HEK293 (cell line): ENCODE measurements at regions not wholly inside any gene's neighbourhood (a gene's known extent, or its start where the extent isn't known, plus 50 kb on each side); places are given as distances from the start of the nearest gene placed in this dataset.

ENCODE experiments used
- CTCF ChIA-PET: fragments of 350-600 bp; formaldehyde crosslinking; extraction: SDS; loops from one replicate; lab custom pipeline; 2021; ENCODE audit warnings: antibody characterized with exemption; lab: Yijun Ruan, JAX
- POLR2A ChIA-PET: fragments of 300-600 bp; formaldehyde crosslinking; extraction: SDS; loops from one replicate; lab custom pipeline; 2020; ENCODE audit warnings: antibody characterized with exemption, inconsistent platforms; lab: Yijun Ruan, JAX
- H3K27ac ChIP-seq: fragments of 200-500 bp; sonication (Bioruptor generic); 2 replicates; pipeline ENCODE4 v1.5.1; 2014; ENCODE audit warnings: low read depth, low read length, control low read depth, inconsistent platforms; ENCODE audit errors: extremely low read depth
- H3K36me3 ChIP-seq, 2 experiments: fragments of 200-500 bp in 1 of 2; sonication (Bioruptor generic) in 1 of 2; 1 replicate in 1 of 2; 2 replicates in 1 of 2; pipeline ENCODE4 v1.5.1; 2014 to 2017; ENCODE audit warnings: inconsistent platforms in 2 of 2, low read length in 2 of 2; ENCODE audit not compliant: control insufficient read depth in 2 of 2, insufficient read depth in 1 of 2
- H3K4me1 ChIP-seq: fragments of 200-500 bp; sonication (Bioruptor generic); 2 replicates; pipeline ENCODE4 v1.5.1; 2014; ENCODE audit warnings: mild to moderate bottlenecking, low read length, inconsistent platforms; ENCODE audit not compliant: control insufficient read depth, insufficient read depth
- H3K4me3 ChIP-seq: 2 replicates; pipeline ENCODE4 v1.5.1; 2011; ENCODE audit warnings: low read depth, mild to moderate bottlenecking, control low read depth, low read length, moderate library complexity
- H3K9me3 ChIP-seq: fragments of 200-500 bp; sonication (Bioruptor generic); 2 replicates; pipeline ENCODE4 v1.5.1; 2014; ENCODE audit warnings: low read depth, low read length, inconsistent platforms; ENCODE audit not compliant: control insufficient read depth, insufficient read depth
- AEBP2 ChIP-seq: fragments of 450-650 bp; formaldehyde crosslinking; IDR thresholded peaks from 2 replicates; pipeline ENCODE4 v1.5.1; 2016; ENCODE audit warnings: missing biosample characterization, missing genetic modification characterization, borderline replicate concordance
- HOXD13 ChIP-seq: sonication (generic); formaldehyde crosslinking; IDR thresholded peaks from 2 replicates; pipeline ENCODE4 v1.8.0; 2022; ENCODE audit warnings: missing genetic modification reagents, borderline replicate concordance
- OSR2 ChIP-seq: fragments of 450-650 bp; formaldehyde crosslinking; IDR thresholded peaks from 2 replicates; pipeline ENCODE4 v1.5.1; 2016; ENCODE audit warnings: missing biosample characterization, missing genetic modification characterization
- SP7 ChIP-seq: fragments of 450-650 bp; formaldehyde crosslinking; IDR thresholded peaks from 2 replicates; pipeline ENCODE4 v1.5.1; 2016; ENCODE audit warnings: missing biosample characterization, missing genetic modification characterization
- TCF7L2 ChIP-seq: IDR thresholded peaks from 2 replicates; pipeline ENCODE4 v1.6.1; 2011; ENCODE audit warnings: low read depth, mild to moderate bottlenecking, inconsistent platforms, low read length, moderate library complexity, borderline replicate concordance
- WT1 ChIP-seq: fragments of 450-650 bp; formaldehyde crosslinking; IDR thresholded peaks from 2 replicates; pipeline ENCODE4 v1.5.1; 2016; ENCODE audit warnings: missing biosample characterization, missing genetic modification characterization
- ZBTB11 ChIP-seq: fragments of 450-650 bp; formaldehyde crosslinking; conservative IDR thresholded peaks from 2 replicates; pipeline ENCODE4 v1.5.1; 2016; ENCODE audit warnings: low read depth, missing biosample characterization, missing genetic modification characterization
- ZFHX2 ChIP-seq: fragments of 450-650 bp; formaldehyde crosslinking; conservative IDR thresholded peaks from 2 replicates; pipeline ENCODE4 v1.5.1; 2016; ENCODE audit warnings: missing biosample characterization, missing genetic modification characterization
- ZNF157 ChIP-seq: fragments of 450-650 bp; formaldehyde crosslinking; IDR thresholded peaks from 2 replicates; pipeline ENCODE4 v1.5.1; 2016; ENCODE audit warnings: missing biosample characterization, missing genetic modification characterization
- ZNF18 ChIP-seq: fragments of 450-650 bp; formaldehyde crosslinking; IDR thresholded peaks from 2 replicates; pipeline ENCODE4 v1.5.1; 2016; ENCODE audit warnings: missing biosample characterization, missing genetic modification characterization
- ZNF19 ChIP-seq: fragments of 450-650 bp; formaldehyde crosslinking; IDR thresholded peaks from 2 replicates; pipeline ENCODE4; 2016; ENCODE audit warnings: missing biosample characterization, missing genetic modification characterization, low read depth
- ZNF302 ChIP-seq: fragments of 450-650 bp; formaldehyde crosslinking; IDR thresholded peaks from 2 replicates; pipeline ENCODE4 v1.5.1; 2016; ENCODE audit warnings: missing biosample characterization, missing genetic modification characterization, low read depth
- ZNF311 ChIP-seq: fragments of 450-650 bp; formaldehyde crosslinking; IDR thresholded peaks from 2 replicates; pipeline ENCODE4 v1.5.1; 2017; ENCODE audit warnings: missing biosample characterization, missing genetic modification characterization, borderline replicate concordance
- ZNF324 ChIP-seq: fragments of 450-650 bp; formaldehyde crosslinking; IDR thresholded peaks from 2 replicates; pipeline ENCODE4 v1.5.1; 2016; ENCODE audit warnings: missing biosample characterization, missing genetic modification characterization
- ZNF350 ChIP-seq: fragments of 450-650 bp; formaldehyde crosslinking; IDR thresholded peaks from 2 replicates; pipeline ENCODE4 v1.5.0; 2017; ENCODE audit warnings: missing biosample characterization, mild to moderate bottlenecking, missing genetic modification characterization
- ZNF416 ChIP-seq: fragments of 450-650 bp; formaldehyde crosslinking; IDR thresholded peaks from 2 replicates; pipeline ENCODE4 v1.5.1; 2016; ENCODE audit warnings: missing biosample characterization, missing genetic modification characterization
- ZNF596 ChIP-seq: fragments of 450-650 bp; IDR thresholded peaks from 2 replicates; pipeline ENCODE4 v1.5.0; 2018; ENCODE audit warnings: missing biosample characterization, mild to moderate bottlenecking, missing genetic modification characterization, moderate library complexity
- ZNF645 ChIP-seq: fragments of 450-650 bp; formaldehyde crosslinking; IDR thresholded peaks from 2 replicates; pipeline ENCODE4; 2016; ENCODE audit warnings: missing biosample characterization, missing genetic modification characterization
- ZNF660 ChIP-seq: fragments of 450-650 bp; IDR thresholded peaks from 2 replicates; pipeline ENCODE4 v1.5.1; 2018; ENCODE audit warnings: missing biosample characterization, mild to moderate bottlenecking, missing genetic modification characterization
- ZNF843 ChIP-seq: fragments of 450-650 bp; formaldehyde crosslinking; IDR thresholded peaks from 2 replicates; pipeline ENCODE4 v1.5.1; 2016; ENCODE audit warnings: missing biosample characterization, missing genetic modification characterization
- TF ChIP-seq, protein P1 (sequence below): fragments of 450-650 bp; formaldehyde crosslinking; IDR thresholded peaks from 2 replicates; pipeline ENCODE4 v1.5.1; 2016; ENCODE audit warnings: missing biosample characterization, missing genetic modification characterization
- TF ChIP-seq, protein P2 (sequence below): fragments of 450-650 bp; formaldehyde crosslinking; IDR thresholded peaks from 2 replicates; pipeline ENCODE4 v1.5.1; 2016; ENCODE audit warnings: missing biosample characterization, missing genetic modification characterization

DNA sequence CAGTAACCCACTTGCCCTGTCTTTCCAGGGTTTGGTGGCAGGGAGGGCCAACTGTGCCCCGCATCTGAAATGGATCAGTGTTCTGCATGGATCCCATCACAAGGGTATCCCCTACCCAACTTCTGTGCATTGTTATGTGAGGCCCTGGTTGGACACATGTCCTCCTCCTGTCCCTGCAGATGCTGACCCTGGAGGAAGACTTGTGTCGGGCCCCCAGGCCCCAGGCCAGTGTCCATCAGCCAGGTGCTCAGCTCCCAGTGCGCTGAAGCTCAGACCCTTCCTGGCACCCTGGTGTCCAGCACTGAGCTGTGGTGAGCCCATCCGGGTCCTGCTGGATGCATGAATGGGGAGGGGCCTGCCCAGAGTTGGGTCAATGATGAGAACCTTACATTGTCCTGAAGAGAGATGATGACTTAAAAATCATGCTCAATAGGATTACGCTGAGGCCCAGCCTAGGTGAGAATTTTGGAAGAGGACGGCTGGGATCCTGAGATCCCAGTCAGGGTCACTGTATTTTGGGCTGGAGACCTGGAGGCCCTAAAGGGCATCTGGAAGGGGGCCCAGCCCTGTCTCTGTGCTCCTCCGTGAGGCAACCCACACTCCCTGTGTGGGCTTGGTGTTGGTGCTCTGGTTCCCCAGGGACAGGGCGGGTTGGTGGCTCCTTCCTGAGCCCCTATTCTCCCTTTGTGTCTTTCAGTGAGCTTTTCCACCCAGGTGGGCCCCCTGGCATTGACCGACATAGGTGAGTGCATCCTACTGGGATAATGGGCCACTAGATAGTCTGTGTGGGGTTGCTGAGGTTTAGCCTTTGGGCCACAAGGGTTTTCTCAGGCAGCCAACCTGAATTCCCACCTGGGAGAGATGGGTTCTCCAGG lies 199.1 kb downstream of the UBE3A start (continued):
- TF ChIP-seq HOXD13 (CRISPR knock-in tag) (no peak), WT1 (no peak), ZNF416 (tag by site-specific recombination) (no peak), ZNF843 (no peak), SP7 (no peak), ZNF645 (no peak), ZNF311 (tag by site-specific recombination) (no peak), ZNF18 (tag by site-specific recombination) (no peak), TCF7L2 (no peak)
- TF ChIP-seq, protein P1, sequence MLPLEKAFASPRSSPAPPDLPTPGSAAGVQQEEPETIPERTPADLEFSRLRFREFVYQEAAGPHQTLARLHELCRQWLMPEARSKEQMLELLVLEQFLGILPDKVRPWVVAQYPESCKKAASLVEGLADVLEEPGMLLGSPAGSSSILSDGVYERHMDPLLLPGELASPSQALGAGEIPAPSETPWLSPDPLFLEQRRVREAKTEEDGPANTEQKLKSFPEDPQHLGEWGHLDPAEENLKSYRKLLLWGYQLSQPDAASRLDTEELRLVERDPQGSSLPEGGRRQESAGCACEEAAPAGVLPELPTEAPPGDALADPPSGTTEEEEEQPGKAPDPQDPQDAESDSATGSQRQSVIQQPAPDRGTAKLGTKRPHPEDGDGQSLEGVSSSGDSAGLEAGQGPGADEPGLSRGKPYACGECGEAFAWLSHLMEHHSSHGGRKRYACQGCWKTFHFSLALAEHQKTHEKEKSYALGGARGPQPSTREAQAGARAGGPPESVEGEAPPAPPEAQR = no peak

DNA sequence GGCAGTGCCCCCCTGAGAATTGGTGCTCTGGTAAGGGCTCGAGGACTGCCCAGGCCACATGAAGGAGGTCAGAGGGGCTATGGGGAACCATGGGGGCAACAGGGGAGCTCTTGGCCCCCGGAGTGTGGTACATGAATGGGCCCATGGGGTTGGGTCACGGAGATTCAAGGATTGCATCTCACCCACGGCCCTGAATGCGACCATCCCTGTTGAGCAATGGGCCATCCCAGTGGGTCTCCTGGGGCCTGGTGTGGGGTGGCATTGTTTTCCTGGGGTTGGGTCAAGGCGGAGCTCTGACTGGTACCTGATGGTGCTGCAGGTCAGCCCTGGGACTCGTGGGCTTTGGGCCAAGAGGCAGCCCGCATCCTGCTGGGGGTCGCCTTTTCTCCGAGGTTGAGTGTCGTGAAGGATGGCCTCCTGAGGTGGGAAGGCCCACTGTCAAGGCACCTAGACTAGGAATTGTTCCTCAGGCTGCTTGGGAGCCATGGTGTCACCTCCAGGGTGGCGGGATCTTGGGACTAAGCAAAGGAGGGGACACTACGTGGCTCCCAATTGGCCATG lies 198.3 kb downstream of the UBE3A start:
- H3K36me3 ChIP-seq = no peaks in the 10 kb centered on the region
- H3K4me1 ChIP-seq = no peaks in the 10 kb centered on the region
- ChIA-PET POLR2A (no interaction called here), CTCF (no interaction called here)
- no peaks in the 10 kb centered on the region for H3K9me3 ChIP-seq
- no peak overlapping the region for H3K4me3 ChIP-seq
- H3K27ac ChIP-seq = no peak overlapping the region
- TF ChIP-seq ZNF324 (tag by site-specific recombination) (no peak), ZNF19 (tag by site-specific recombination) (no peak), ZNF350 (tag by site-specific recombination) (no peak), ZBTB11 (no peak), ZNF660 (tag by site-specific recombination) (no peak), OSR2 (tag by site-specific recombination) (no peak), AEBP2 (tag by site-specific recombination) (no peak), ZNF157 (tag by site-specific recombination) (no peak), ZNF302 (tag by site-specific recombination) (no peak), ZFHX2 (tag by site-specific recombination) (no peak), ZNF596 (tag by site-specific recombination) (no peak)
- TF ChIP-seq, protein P2, sequence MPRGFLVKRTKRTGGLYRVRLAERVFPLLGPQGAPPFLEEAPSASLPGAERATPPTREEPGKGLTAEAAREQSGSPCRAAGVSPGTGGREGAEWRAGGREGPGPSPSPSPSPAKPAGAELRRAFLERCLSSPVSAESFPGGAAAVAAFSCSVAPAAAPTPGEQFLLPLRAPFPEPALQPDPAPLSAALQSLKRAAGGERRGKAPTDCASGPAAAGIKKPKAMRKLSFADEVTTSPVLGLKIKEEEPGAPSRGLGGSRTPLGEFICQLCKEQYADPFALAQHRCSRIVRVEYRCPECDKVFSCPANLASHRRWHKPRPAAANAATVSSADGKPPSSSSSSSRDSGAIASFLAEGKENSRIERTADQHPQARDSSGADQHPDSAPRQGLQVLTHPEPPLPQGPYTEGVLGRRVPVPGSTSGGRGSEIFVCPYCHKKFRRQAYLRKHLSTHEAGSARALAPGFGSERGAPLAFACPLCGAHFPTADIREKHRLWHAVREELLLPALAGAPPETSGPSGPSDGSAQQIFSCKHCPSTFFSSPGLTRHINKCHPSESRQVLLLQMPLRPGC (tag by site-specific recombination) = no peak
